A549 (cell line): ENCODE measurements at regions not wholly inside any gene's neighbourhood (a gene's known extent, or its start where the extent isn't known, plus 50 kb on each side); places are given as distances from the start of the nearest gene placed in this dataset.

ENCODE experiments used
- ATAC-seq, 2 experiments: fragments of 200-7000 bp in 1 of 2; fragments of >200 bp in 1 of 2; cut with Nextera tagmentation in 1 of 2; cut with Tn5 transposase in 1 of 2; 3 replicates each; pipeline versions ENCODE4 v1.8.0 to v1.9.1; 2018 to 2020; ENCODE audit warnings: mild to moderate bottlenecking in 1 of 2, moderate library complexity in 1 of 2
- CTCF ChIA-PET: fragments of 300-600 bp; sonication (Branson Sonifier 250); formaldehyde crosslinking; extraction: SDS; loops from one replicate; lab custom pipeline; 2021; ENCODE audit warnings: antibody characterized with exemption, inconsistent platforms; lab: Yijun Ruan, JAX
- POLR2A ChIA-PET: fragments of 350-600 bp; formaldehyde crosslinking; extraction: SDS; loops from one replicate; lab custom pipeline; 2021; ENCODE audit warnings: antibody characterized with exemption, inconsistent platforms; lab: Yijun Ruan, JAX
- DNase-seq, 2 experiments: peaks; one replicate each; pipeline versions ENCODE4 v3.0.0 to v3.0.0-alpha.2; 2011 to 2016; ENCODE audit warnings: low read depth in 1 of 2, low spot score in 1 of 2
- FAIRE-seq: peaks from 2 replicates; lab custom pipeline; 2011; peaks lifted over from hg19 to GRCh38; lab: Jason Lieb, UNC
- H3K27ac ChIP-seq, 2 experiments: fragments of >200 bp; sonication (Bioruptor Twin); formaldehyde crosslinking; 3 replicates each; pipeline ENCODE4 v1.5.1; 2016 to 2017
- H3K4me1 ChIP-seq: fragments of >200 bp; sonication (Bioruptor Twin); formaldehyde crosslinking; 3 replicates; pipeline ENCODE4 v1.6.1; 2016
- H3K4me2 ChIP-seq: fragments of >200 bp; sonication (Bioruptor Twin); formaldehyde crosslinking; 3 replicates; pipeline ENCODE4 v1.6.1; 2016
- H3K4me3 ChIP-seq: fragments of >200 bp; sonication (Bioruptor Twin); formaldehyde crosslinking; 3 replicates; pipeline ENCODE4 v1.5.1; 2016
- H3K9me3 ChIP-seq: fragments of >200 bp; sonication (Bioruptor Twin); formaldehyde crosslinking; 3 replicates; pipeline ENCODE4 v1.6.1; 2016
- ATOH8 ChIP-seq: fragments of 250-450 bp; sonication (Bioruptor Pico); IDR thresholded peaks from 2 replicates; pipeline ENCODE4 v1.5.0; 2020; ENCODE audit warnings: low read depth, mild to moderate bottlenecking, moderate library complexity
- CEBPB ChIP-seq, 2 experiments: fragments of >200 bp in 1 of 2; sonication (Bioruptor Twin) in 1 of 2; formaldehyde crosslinking in 1 of 2; IDR thresholded peaks; 2 replicates each; pipeline ENCODE4 v1.6.1; 2012 to 2016
- CHD2 ChIP-seq: fragments of 150-350 bp; IDR thresholded peaks from 2 replicates; pipeline ENCODE4 v1.6.1; 2014; ENCODE audit warnings: low read length; ENCODE audit not compliant: partially characterized antibody
- EHMT2 ChIP-seq: fragments of 200-600 bp; sonication (generic); IDR thresholded peaks from 2 replicates; pipeline ENCODE4 v1.6.1; 2016; ENCODE audit warnings: antibody characterized with exemption, low read depth, mild to moderate bottlenecking, moderate library complexity
- FOSB ChIP-seq: fragments of 250-450 bp; sonication (Bioruptor Pico); IDR thresholded peaks from 2 replicates; pipeline ENCODE4 v1.5.0; 2020; ENCODE audit warnings: mild to moderate bottlenecking, moderate library complexity
- HEYL ChIP-seq: fragments of 250-450 bp; sonication (Bioruptor Pico); IDR thresholded peaks from 2 replicates; pipeline ENCODE4 v1.8.0; 2021; ENCODE audit warnings: mild to moderate bottlenecking, moderate library complexity
- HOXB13 ChIP-seq: fragments of 250-450 bp; sonication (Bioruptor Pico); IDR thresholded peaks from 2 replicates; pipeline ENCODE4 v1.5.0; 2020; ENCODE audit warnings: low read depth, mild to moderate bottlenecking, moderate library complexity
- KDM5A ChIP-seq: fragments of 200-600 bp; sonication (generic); IDR thresholded peaks from 2 replicates; pipeline ENCODE4 v1.6.1; 2016; ENCODE audit warnings: antibody characterized with exemption, mild to moderate bottlenecking
- MAX ChIP-seq: IDR thresholded peaks from 2 replicates; pipeline ENCODE4 v1.6.1; 2012
- MYC ChIP-seq: IDR thresholded peaks from 2 replicates; pipeline ENCODE4 v1.6.1; 2012; ENCODE audit warnings: mild to moderate bottlenecking, inconsistent platforms, low read length, improper control_type of control experiment, borderline replicate concordance
- NPAS2 ChIP-seq: fragments of 250-450 bp; sonication (Bioruptor Pico); IDR thresholded peaks from 2 replicates; pipeline ENCODE4 v1.8.0; 2022; ENCODE audit warnings: mild to moderate bottlenecking, moderate library complexity, borderline replicate concordance
- POLR2AphosphoS2 ChIP-seq: conservative IDR thresholded peaks from 2 replicates; pipeline ENCODE4 v1.6.1; 2012; ENCODE audit warnings: low read length, improper control_type of control experiment, inconsistent platforms
- RCOR1 ChIP-seq: fragments of 150-350 bp; IDR thresholded peaks from 2 replicates; pipeline ENCODE4 v1.6.1; 2014; ENCODE audit warnings: antibody characterized with exemption, low read length, low read depth
- RFX5 ChIP-seq: fragments of 450-650 bp; IDR thresholded peaks from 2 replicates; pipeline ENCODE4 v1.7.1; 2014; ENCODE audit warnings: antibody characterized with exemption, mild to moderate bottlenecking, moderate library complexity
- WGBS: methylation state at CpG from one replicate; pipeline ENCODE4 v1.1.6; 2017; ENCODE audit errors: missing lambda C conversion rate; 5-methylcytosine and 5-hydroxymethylcytosine counted together
- TF ChIP-seq, protein P1 (sequence below): fragments of 200-600 bp; sonication (generic); IDR thresholded peaks from 2 replicates; pipeline ENCODE4 v1.6.1; 2016; ENCODE audit warnings: antibody characterized with exemption, mild to moderate bottlenecking, moderate library complexity
- TF ChIP-seq, protein P2 (sequence below): fragments of >200 bp; sonication (Bioruptor Twin); formaldehyde crosslinking; IDR thresholded peaks from 3 replicates; pipeline ENCODE4 v1.6.1; 2016

DNA sequence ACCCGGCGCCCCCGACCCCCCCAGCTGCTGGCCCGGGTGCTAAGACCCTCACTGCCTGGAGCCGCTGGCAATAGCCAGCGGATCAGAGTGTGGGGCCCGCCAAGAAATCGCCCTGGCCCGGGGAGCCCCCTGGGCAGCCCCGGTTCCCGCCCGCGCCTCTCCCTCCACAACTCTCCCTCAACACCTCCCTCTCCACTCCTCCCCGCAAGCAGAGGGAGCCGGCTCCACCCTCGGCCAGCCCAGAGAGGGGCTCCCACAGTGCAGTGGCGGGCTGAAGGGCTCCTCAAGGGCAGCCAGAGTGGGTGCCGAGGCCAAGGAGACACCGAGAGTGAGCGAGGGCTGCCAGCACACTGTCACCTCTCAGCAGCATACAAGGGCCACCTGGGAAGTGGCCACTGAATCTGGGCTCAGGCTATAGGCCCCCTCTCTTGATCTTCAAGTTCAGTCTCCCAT, 385.5 kb downstream of the SEC14L1 start:
- DNase-seq (no peak), ATAC-seq (no peak), FAIRE-seq (no peak)
- ChIA-PET POLR2A (interaction anchor here (1.1 kb wide), 1 partner anchor 432 kb away, joined by 3 read pairs; the partner anchor contains the start of gene TNRC6C), CTCF (interaction anchor here (1.2 to 6.2 kb wide), 4 partner anchors 11 to 493 kb away, joined by 4 to 36 read pairs (median 4); no protein-coding TSS in a partner anchor)
- 81% methylated on average over 14 of the region's 20 CpGs for WGBS
- Histone ChIP-seq H3K27ac (no peak overlapping the region), H3K4me2 (no peak overlapping the region), H3K4me3 (no peak overlapping the region), H3K9me3 (no peaks in the 10 kb centered on the region), H3K4me1 (0 out of 3 replicates have a peak, but pooled peaks cover 5% of the 10 kb centered on the region)
- TF ChIP-seq, protein P1, sequence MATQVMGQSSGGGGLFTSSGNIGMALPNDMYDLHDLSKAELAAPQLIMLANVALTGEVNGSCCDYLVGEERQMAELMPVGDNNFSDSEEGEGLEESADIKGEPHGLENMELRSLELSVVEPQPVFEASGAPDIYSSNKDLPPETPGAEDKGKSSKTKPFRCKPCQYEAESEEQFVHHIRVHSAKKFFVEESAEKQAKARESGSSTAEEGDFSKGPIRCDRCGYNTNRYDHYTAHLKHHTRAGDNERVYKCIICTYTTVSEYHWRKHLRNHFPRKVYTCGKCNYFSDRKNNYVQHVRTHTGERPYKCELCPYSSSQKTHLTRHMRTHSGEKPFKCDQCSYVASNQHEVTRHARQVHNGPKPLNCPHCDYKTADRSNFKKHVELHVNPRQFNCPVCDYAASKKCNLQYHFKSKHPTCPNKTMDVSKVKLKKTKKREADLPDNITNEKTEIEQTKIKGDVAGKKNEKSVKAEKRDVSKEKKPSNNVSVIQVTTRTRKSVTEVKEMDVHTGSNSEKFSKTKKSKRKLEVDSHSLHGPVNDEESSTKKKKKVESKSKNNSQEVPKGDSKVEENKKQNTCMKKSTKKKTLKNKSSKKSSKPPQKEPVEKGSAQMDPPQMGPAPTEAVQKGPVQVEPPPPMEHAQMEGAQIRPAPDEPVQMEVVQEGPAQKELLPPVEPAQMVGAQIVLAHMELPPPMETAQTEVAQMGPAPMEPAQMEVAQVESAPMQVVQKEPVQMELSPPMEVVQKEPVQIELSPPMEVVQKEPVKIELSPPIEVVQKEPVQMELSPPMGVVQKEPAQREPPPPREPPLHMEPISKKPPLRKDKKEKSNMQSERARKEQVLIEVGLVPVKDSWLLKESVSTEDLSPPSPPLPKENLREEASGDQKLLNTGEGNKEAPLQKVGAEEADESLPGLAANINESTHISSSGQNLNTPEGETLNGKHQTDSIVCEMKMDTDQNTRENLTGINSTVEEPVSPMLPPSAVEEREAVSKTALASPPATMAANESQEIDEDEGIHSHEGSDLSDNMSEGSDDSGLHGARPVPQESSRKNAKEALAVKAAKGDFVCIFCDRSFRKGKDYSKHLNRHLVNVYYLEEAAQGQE: no peak

DNA sequence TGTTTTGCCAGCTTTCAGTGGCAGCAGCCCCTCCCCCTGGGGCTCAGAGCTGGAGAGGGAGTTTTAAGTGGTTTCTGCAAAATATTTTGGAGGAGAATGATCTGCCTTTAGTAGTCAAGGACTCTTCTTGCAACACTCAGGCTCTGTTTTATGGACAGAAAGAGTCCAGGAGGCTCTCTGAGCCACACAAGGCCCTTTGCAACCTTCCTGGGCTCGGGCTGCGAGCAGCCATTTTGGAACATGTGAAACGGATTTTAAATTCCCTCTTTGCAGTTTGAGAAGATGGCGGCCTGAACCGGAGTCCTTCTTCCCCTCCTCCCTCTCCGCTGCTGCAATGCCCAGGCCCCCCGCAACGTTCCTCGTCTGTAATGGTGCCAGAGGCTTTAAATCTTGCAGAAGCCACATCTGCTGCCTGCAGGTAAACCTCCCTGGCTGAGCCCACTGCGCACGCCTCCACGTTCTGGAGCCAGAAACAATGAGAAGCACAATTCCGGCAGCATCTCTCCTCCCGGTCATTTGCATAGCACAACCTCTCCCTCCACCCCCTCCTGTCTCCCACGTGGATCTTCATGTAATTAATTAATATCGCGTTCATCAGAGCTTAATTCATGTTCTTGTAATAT, 386.1 kb downstream of the SEC14L1 start:
- FAIRE-seq (no peak), DNase-seq (no peak), ATAC-seq (no peak)
- H3K4me1 ChIP-seq: 0 out of 3 replicates have a peak, but pooled peaks cover 5% of the 10 kb centered on the region
- no peak overlapping the region for H3K4me2 ChIP-seq
- 74% methylated on average over 17 of the region's 17 CpGs for WGBS
- no peaks in the 10 kb centered on the region for H3K9me3 ChIP-seq
- ChIA-PET CTCF (interaction anchor here (2.2 to 6.2 kb wide), 2 partner anchors 16 kb away, joined by 11 to 36 read pairs; no protein-coding TSS in a partner anchor), POLR2A (no interaction called here)
- H3K4me3 ChIP-seq: no peak overlapping the region
- TF ChIP-seq RFX5 (no peak), HEYL (CRISPR knock-in tag) (no peak), ATOH8 (CRISPR knock-in tag) (no peak), RCOR1 (no peak), MAX (no peak), MYC (no peak), HOXB13 (CRISPR knock-in tag) (no peak), NPAS2 (no peak), EHMT2 (no peak), CHD2 (no peak), FOSB (CRISPR knock-in tag) (no peak), CEBPB (IDR thresholded peaks at IDR 0.05) (no peak), KDM5A (no peak), POLR2AphosphoS2 (no peak)
- TF ChIP-seq, protein P2, sequence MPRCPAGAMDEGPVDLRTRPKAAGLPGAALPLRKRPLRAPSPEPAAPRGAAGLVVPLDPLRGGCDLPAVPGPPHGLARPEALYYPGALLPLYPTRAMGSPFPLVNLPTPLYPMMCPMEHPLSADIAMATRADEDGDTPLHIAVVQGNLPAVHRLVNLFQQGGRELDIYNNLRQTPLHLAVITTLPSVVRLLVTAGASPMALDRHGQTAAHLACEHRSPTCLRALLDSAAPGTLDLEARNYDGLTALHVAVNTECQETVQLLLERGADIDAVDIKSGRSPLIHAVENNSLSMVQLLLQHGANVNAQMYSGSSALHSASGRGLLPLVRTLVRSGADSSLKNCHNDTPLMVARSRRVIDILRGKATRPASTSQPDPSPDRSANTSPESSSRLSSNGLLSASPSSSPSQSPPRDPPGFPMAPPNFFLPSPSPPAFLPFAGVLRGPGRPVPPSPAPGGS: no peak
- TF ChIP-seq, protein P1: no peak
- H3K27ac ChIP-seq: no peak overlapping the region
